ENCODE measurements at regions not wholly inside any gene's neighbourhood (a gene's known extent, or its start where the extent isn't known, plus 50 kb on each side); places are given as distances from the start of the nearest gene placed in this dataset.
A peak's percentile ranks its signal among the peaks of the same experiment; 100 is the strongest.

DNA sequence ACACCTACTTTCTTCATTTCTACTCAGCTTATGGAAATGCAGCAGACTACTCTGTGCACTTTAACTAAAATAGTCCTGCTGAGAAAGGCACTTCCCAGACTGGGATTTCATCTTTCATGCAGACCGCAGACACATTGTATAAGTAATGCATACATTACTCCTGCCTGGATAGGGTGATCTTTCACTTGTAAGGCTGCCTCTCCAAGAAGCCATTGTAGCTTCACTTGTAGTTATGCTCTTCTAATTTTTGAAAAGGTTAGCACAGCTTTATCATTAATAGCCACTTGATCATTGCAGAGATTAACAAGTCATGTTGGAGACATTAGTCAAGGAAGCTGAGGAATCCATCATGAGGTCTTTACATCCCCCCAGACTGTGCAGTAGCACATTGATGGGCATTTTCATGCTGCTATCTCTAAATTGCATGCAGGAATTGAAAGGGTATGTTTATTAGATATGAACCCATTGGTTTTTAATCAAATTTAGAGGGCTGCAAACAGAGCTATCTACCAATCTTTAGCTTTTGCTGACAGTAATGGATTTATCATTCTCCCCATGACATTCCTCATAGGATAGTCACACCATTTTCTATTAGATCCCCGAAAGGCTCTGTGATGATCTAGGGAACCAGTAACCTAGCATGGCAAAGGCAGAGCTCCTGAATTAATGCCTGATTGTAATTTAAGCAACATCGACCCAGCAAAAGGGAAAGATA is 1074.7 kb upstream of the NXPH2 start:
- DNase-seq (ENCODE audit: extremely low read depth, low read depth): no peak

DNA sequence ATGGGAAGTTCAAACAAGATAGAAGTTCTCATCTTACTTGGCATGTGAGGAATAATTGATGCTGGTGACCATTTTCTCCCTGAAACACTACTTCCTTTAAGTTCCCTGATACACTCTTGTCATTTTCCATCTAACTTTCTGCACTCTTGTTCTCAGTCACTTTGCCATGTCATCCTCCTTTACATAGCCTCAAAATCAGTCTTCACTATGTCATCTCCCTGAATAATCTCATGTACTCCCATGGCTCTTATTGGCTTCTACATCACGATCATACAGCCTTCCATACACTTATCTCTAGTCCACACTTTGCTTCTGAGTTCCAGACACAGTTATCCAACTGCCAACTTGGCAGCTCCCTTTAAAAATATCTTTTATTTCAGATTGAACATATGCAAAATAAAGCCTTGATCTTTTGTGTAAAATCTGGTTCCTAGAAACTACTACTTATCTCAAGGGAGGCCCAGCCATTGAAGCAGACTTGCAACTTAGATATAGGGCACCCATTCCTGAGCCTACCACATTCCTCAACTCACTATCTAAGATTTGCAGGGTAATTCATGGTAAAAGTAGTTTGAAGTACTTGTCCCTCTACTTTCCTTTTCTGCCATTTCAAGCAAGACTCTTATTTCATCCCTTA is 1070.2 kb upstream of the NXPH2 start:
- DNase-seq (ENCODE audit: extremely low read depth, low read depth): no peak

GRCh38 chr2:139836769-139837168 is 1056.6 kb upstream of the NXPH2 start:
- no peak for DNase-seq (ENCODE audit: extremely low read depth, low read depth)

GRCh38 chr2:139835101-139835500 is 1054.9 kb upstream of the NXPH2 start:
- no peak for DNase-seq (ENCODE audit: extremely low read depth, low read depth)

GRCh38 chr2:139828011-139828410 is 1047.8 kb upstream of the NXPH2 start:
- no peak for DNase-seq (ENCODE audit: extremely low read depth, low read depth)

DNA sequence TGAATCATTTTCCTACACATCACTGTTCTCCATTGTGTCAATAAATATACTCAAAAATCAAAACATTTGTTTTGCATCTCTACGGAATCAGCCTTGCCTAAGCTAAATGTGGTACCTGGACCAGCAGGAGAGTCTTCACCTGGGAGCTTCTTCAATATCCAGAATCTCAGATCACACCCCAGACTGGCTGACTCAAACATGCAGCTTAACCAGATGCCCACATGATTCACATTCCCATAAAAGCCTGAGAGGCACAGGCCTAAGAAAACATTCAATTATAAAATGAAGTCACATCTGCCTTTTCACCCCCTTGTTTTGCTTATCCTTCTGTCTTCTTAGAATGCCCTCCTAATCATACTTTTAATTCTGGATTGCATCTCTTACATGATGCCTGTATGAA is 1045.5 kb upstream of the NXPH2 start:
- DNase-seq (ENCODE audit: extremely low read depth, low read depth): no peak

DNA sequence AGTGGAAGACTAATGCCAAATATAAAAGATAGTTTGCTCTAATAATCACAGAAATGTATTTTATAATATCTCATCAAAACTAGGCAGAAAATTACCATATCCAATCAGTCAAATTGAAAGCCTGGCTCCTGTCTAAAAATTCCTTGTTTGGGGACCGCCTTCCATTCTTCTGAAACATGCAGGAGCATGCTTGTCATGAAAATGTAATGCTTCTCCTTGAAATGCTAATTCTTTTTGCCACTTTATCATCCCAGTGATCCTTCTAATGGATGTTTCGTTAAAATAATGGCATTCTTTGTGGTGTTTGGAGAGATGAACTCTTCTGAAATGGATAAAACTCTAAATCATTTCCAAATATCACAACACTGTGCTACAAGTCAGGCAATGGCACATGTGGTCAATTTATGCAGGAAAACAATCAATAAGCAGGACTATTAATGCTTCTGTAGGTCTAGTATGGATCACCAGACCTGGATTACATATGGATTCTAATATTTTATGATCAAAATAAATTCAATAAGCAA is 1039.1 kb upstream of the NXPH2 start:
- no peak for DNase-seq (ENCODE audit: extremely low read depth, low read depth)

DNA sequence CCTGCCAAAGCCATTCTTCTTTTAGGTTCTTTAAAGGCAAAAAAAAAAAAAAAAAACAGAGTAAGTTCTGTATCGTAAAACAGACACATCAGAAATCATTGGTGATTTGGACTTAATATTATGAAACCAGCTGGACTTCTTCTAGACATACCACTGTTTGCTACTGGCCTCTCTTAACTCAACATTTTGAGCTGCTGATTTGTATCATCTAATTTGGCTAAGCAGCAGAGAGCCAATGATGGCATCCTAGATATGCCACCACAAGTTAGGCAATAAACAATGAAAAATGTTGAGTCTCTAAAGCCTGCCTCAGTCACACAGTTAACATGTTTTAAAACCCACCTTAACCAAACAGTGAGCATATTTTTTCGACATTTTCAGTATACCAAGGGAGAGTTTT is 1034.3 kb upstream of the NXPH2 start:
- DNase-seq (ENCODE audit: extremely low read depth, low read depth): no peak

DNA sequence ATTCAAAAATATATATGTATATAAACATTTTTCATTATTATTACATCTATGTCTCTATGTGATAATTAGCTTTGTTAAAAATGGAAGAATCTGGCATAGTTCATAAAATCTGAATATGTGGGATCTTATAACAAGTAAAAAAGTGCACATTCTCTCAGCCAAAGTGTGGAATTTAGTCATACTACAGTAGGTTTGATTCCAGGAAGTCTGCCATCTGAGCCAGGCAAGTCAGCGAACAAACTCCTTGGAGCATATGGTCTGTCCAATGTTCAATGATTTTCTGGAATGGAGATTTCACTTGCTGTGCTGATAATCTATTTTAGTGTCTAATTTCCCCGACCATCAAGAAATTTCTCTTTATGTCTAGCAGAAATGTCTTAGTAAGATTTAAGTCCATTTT is 1033.2 kb upstream of the NXPH2 start:
- no peak for DNase-seq (ENCODE audit: extremely low read depth, low read depth)

DNA sequence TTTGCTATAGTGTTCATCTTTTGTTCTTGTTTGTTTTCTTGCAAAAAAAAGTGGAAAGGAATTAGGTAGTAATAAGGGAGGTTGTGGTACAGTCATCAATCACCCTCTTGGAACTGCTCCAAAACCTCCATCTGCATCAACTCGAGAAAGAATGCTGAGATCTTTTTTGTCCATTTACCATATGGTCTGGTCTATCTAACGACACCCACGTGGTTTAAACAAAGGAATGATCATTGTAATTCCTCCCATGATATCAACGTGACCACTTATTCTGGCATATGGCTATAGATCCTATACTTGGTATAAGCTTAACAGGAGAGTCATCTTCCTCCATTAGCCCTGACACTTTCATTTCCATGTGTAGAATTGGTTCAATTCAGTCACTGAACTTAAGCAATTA is 1025.3 kb upstream of the NXPH2 start:
- DNase-seq (ENCODE audit: extremely low read depth, low read depth): no peak

DNA sequence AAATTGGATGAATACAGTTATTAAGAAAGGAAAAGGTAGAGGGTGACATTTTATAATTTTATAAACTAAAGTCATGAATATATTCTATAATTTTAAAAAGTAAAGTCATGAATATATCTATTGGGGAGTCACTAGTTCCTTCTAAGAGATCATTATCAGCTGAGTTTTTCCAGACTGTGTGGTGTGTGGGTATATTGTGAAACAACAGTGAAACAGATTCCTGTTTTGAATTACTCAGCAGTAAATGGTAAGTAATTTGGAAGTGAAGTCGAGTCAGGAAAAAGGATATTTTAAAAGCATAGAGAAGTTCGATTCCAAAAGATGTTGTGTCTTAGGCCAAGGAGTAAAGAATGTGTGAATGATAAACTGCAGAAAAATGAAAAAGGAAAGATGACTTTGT is 1018.2 kb upstream of the NXPH2 start:
- DNase-seq (ENCODE audit: extremely low read depth, low read depth): no peak

DNA sequence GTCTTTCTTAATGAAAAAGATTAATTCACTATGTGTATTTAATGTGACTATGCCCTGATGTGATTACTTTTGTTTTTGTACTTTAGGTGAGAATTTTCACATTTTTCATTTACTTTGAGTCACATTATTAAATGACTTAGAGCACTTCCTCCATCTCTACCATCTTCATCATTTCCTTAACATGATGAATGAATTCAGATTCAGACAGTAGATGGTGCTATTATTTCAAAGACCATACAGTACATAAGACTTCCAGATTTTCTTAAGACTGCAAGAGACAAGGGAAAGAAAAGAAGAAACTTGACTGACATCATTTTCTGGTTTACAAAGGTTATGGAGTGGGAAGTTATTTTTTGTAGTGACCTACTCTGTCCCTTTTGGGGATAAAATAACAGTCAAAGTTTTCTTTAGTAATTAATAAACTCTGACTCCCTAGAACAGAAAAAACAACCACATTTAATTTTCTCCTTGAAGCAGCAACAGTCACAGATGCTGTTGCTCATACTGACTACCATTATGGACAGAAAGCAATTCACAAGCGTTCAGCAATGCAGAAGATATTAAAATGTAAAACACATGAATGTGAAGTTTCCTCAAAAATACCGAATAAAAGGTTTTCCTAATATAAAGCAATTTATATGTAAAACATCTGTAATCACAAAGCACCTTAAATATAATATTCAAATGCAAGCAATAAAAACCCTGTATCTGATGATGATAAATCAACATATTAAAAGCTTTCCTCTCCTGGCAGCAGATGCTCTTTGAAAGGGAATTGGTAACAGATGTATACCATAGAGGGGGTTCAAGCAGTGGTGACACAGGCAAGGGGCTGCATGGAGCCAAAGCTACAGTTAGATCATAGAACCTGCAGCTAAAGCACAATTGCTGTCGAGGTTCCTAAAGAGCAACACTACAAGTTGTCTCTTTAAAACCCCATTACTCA is 1010.9 kb upstream of the NXPH2 start:
- DNase-seq (ENCODE audit: extremely low read depth, low read depth): peak; percentile 38

DNA sequence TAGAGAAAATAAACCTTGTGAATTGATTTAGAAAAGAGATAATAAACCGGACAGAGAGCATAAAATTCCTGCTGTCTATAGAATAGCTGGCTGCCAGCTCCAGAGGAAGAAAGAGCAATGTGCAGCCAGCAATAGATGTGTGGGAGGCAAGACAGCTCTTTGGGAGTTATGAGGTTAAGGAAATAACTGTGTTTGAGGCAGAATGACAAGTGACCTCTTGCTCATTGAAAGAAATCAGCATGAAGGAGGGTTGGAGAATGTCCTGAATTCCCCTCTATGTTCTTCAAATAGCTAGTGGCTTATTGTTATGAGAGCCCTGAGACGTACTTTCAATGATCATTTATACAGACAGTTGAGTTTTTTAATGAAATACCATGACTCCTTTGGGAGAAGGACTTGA is 1009.9 kb upstream of the NXPH2 start:
- DNase-seq (ENCODE audit: extremely low read depth, low read depth): no peak

DNA sequence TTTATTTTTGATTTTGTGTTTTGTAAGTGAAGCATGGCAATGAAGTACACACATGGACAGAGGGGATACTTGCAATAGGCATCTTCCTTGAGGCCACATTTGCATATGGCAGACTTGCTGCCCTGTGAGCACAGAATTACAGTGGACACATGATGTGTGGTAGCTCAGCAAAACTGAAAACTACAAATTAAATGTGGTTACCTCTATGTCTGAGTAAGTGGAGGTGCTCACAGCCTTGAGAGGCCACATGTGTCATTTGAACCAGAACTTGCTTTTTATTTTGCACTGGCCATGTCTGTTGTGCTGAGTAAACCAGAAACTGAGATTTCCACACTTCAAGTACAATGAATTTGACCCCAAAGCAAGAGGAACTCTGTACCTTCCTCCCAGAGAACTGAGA is 998.5 kb upstream of the NXPH2 start:
- no peak for DNase-seq (ENCODE audit: extremely low read depth, low read depth)

GRCh38 chr2:139773720-139774277 is 993.6 kb upstream of the NXPH2 start:
- DNase-seq (ENCODE audit: extremely low read depth, low read depth): no peak

DNA sequence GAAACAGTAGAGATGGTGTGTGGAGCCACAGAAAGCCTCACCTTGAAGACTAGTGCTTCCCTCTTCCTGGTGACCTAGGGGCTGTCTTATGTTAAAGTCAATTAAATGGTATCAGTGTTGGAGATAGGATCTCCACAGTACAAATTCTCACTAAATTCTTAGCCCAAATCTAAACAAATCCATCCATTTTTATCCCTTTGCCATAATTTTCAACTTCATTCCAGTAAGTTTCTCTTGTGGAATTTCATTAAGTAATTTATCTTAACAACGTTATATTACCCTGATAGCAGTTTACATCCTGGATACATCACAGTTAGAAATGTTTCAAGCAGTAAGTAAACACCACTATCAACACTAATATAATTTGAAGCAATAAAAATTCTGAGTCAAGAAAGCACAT is 989.4 kb upstream of the NXPH2 start:
- no peak for DNase-seq (ENCODE audit: extremely low read depth, low read depth)

GRCh38 chr2:139763705-139764104 is 983.5 kb upstream of the NXPH2 start:
- DNase-seq (ENCODE audit: extremely low read depth, low read depth): no peak

DNA sequence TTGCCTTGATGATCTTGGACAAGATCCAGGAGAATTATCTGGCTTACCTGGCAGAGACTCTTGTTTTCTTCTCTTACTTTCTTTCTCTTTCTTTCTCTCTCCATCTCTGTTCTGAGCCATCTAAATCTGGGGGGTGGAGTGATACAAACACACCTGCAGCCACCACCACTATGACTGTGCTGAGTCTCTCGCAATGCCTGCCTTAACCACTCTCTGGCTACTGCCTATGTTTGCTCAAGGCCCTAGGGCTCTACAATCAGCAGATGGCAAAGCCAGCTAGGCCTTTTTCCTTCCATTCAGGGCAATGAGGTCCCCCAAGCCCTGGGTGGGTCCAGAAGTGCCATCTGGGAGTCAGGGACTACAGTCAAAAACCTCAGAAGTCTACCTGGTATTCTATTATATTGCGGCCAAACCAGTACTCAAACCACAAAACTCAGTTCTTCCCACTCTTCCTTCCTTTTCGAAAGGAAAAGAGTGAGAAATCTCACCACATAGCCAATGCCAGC is 978.9 kb upstream of the NXPH2 start:
- DNase-seq (ENCODE audit: extremely low read depth, low read depth): no peak

DNA sequence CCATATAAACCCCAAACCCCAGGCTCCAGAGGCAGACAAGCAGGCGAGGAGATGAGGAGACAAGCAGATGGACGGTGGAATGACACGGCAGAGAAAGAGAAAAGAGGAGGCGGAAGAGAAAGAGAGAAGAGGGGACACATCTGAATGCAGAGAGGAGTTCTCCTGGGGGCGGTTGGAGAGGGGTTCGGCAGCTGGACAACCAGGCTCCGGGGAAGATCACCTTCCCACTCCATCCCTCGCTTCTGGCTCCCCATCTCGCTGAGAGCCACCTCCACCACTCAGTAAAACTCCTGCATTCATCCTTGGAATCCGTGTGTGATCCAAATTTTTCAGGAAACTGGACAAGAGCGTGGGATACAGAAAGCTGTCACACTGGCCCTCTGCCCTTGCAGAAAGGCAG is 966.7 kb upstream of the NXPH2 start:
- DNase-seq (ENCODE audit: extremely low read depth, low read depth): no peak

- no peak for DNase-seq (ENCODE audit: extremely low read depth, low read depth)
Observed at GRCh38 chr2:139744273-139744672, 964.1 kb upstream of the NXPH2 start.

Data from NCI-H460 (cell line).